Fibroblast of peridontal ligament (primary cell): ENCODE measurements at regions not wholly inside any gene's neighbourhood (a gene's known extent, or its start where the extent isn't known, plus 50 kb on each side); places are given as distances from the start of the nearest gene placed in this dataset.
"Not testable (repeated sequence)": the region's sequence is repeated elsewhere in the genome, so short reads cannot be mapped to it uniquely, and the experiment has no call there.

ENCODE experiments used
- DNase-seq: peaks from one replicate; pipeline ENCODE4 v3.0.0-alpha.2; 2010; ENCODE audit errors: extremely low read depth

- no peak for DNase-seq
Measured at GRCh38 chrX:138865093-138865649, 153.7 kb upstream of the FGF13 start.

GRCh38 chrX:138859421-138859820 lies 147.9 kb upstream of the FGF13 start:
- no peak for DNase-seq

GRCh38 chrX:138858951-138859350 lies 147.4 kb upstream of the FGF13 start:
- no peak for DNase-seq

- no peak for DNase-seq
Measured at GRCh38 chrX:138858438-138858837, 146.9 kb upstream of the FGF13 start.

- DNase-seq, result no peak
Measured at GRCh38 chrX:138856881-138857604, 145.5 kb upstream of the FGF13 start.

- no peak for DNase-seq
Measured at GRCh38 chrX:138853936-138854335, 142.4 kb upstream of the FGF13 start.

- DNase-seq, result peak; percentile 2
Measured at GRCh38 chrX:138849521-138849920, 138.0 kb upstream of the FGF13 start.

GRCh38 chrX:138847930-138848329 lies 136.4 kb upstream of the FGF13 start:
- DNase-seq, result peak; percentile 14

- no peak for DNase-seq
Measured at GRCh38 chrX:138845786-138846185, 134.3 kb upstream of the FGF13 start.

- not testable (repeated sequence) for DNase-seq
Measured at GRCh38 chrX:138807400-138807799, 95.9 kb upstream of the FGF13 start.

GRCh38 chrX:138794246-138794645 lies 82.7 kb upstream of the FGF13 start:
- no peak for DNase-seq

- no peak for DNase-seq
Measured at GRCh38 chrX:138791551-138791950, 80.0 kb upstream of the FGF13 start.

- DNase-seq, result no peak
Measured at GRCh38 chrX:138788771-138789170, 77.3 kb upstream of the FGF13 start.

- DNase-seq, result not testable (repeated sequence)
Measured at GRCh38 chrX:138778576-138778909, 67.0 kb upstream of the FGF13 start.

GRCh38 chrX:138777908-138778575 lies 66.5 kb upstream of the FGF13 start:
- DNase-seq, result not testable (repeated sequence)

- no peak for DNase-seq
Measured at GRCh38 chrX:138777230-138777629, 65.7 kb upstream of the FGF13 start.

GRCh38 chrX:138775517-138775916 lies 64.0 kb upstream of the FGF13 start:
- DNase-seq, result peak; percentile 14

- DNase-seq, result peak; percentile 1
Measured at GRCh38 chrX:138771047-138771446, 59.5 kb upstream of the FGF13 start.

GRCh38 chrX:138769918-138770317 lies 58.4 kb upstream of the FGF13 start:
- DNase-seq, result no peak

GRCh38 chrX:138765051-138765450 lies 53.5 kb upstream of the FGF13 start:
- no peak for DNase-seq

GRCh38 chrX:138763761-138764160 lies 52.2 kb upstream of the FGF13 start:
- DNase-seq, result no peak

GRCh38 chrX:138761380-138761779 lies 49.9 kb upstream of the FGF13 start:
- DNase-seq, result no peak
